Transverse colon (tissue), 4 donors: ENCODE measurements at regions not wholly inside any gene's neighbourhood (a gene's known extent, or its start where the extent isn't known, plus 50 kb on each side); places are given as distances from the start of the nearest gene placed in this dataset.

ENCODE experiments used
- DNase-seq: peaks from one replicate; pipeline ENCODE4 v3.0.0-alpha.2; 2019
- H3K27ac ChIP-seq, 4 donors: fragments of 200-600 bp; sonication (generic); 2 replicates each; pipeline ENCODE4 v1.5.1; 2016 to 2018; ENCODE audit warnings: inconsistent platforms in 4 of 4
- H3K27me3 ChIP-seq: fragments of 200-600 bp; sonication (generic); 2 replicates; pipeline ENCODE4 v1.5.1; 2017; ENCODE audit warnings: inconsistent platforms
- H3K36me3 ChIP-seq, 4 donors: fragments of 200-600 bp; sonication (generic); 2 replicates each; pipeline ENCODE4 v1.5.1; 2017 to 2019; ENCODE audit warnings: inconsistent platforms in 4 of 4
- H3K4me1 ChIP-seq, 4 donors: fragments of 200-600 bp; sonication (generic); 2 replicates each; pipeline ENCODE4 v1.5.1; 2017 to 2020; ENCODE audit warnings: inconsistent platforms in 4 of 4
- H3K4me3 ChIP-seq, 4 donors: fragments of 200-600 bp; sonication (generic); 1 replicate in 1 of 4; 2 replicates in 3 of 4; pipeline versions ENCODE4 v1.5.1 to v1.6.1; 2017 to 2019; ENCODE audit warnings: inconsistent platforms in 4 of 4
- H3K9me3 ChIP-seq, 2 donors: fragments of 200-600 bp; sonication (generic); 2 replicates each; pipeline ENCODE4 v1.5.1; 2017 to 2019; ENCODE audit warnings: inconsistent platforms in 2 of 2
- CTCF ChIP-seq, 5 experiments: fragments of 200-600 bp in 3 of 5; fragments of 450-650 bp in 2 of 5; sonication (generic) in 3 of 5; IDR thresholded peaks; 1 replicate in 2 of 5; 2 replicates in 3 of 5; pipeline ENCODE4 v1.5.1; 2016 to 2017; ENCODE audit warnings: antibody characterized with exemption in 5 of 5, inconsistent platforms in 3 of 5, mild to moderate bottlenecking in 2 of 5, moderate library complexity in 1 of 5
- EP300 ChIP-seq: sonication (generic); formaldehyde crosslinking; IDR thresholded peaks from one replicate; pipeline ENCODE4 v1.6.1; 2017; ENCODE audit warnings: antibody characterized with exemption, low read depth
- POLR2A ChIP-seq: fragments of 450-650 bp; IDR thresholded peaks from one replicate; pipeline ENCODE4 v1.6.1; 2016; ENCODE audit warnings: antibody characterized with exemption, mild to moderate bottlenecking, moderate library complexity
- POLR2AphosphoS5 ChIP-seq, 3 donors: sonication (generic); formaldehyde crosslinking; IDR thresholded peaks; one replicate each; pipeline ENCODE4 v1.6.1; 2016; ENCODE audit warnings: antibody characterized with exemption in 3 of 3
- WGBS, 2 donors: methylation state at CpG; one replicate each; pipeline ENCODE4 v1.1.5; 2018; ENCODE audit warnings: low coverage in 1 of 2; 5-methylcytosine and 5-hydroxymethylcytosine counted together
- in situ Hi-C, 4 donors: fragments of 200-750 bp; cut with MboI; loops; one replicate each; pipeline versions ENCODE4 v1.15.0 to v1.15.1; 2017; ENCODE audit warnings: low sequenced_read_pairs in 3 of 4, low pct_ligation_motif_present in 1 of 4, low pct_unique_long_range_greater_than_20kb in 1 of 4
- intact Hi-C: fragments of 100-400 bp; cut with DNase I; formaldehyde crosslinking; loops from one replicate; pipeline ENCODE4 v1.15.1; 2023; ENCODE audit warnings: low total_unique reads

- no peaks in the 10 kb centered on the region for H3K36me3 ChIP-seq
- 81% methylated on average over 6 of the region's 6 CpGs; no CpG with 5 or more reads in 1 of the 2 donors for WGBS, 2 donors
- no peak for DNase-seq
- H3K27me3 ChIP-seq = no peaks in the 10 kb centered on the region
- H3K4me1 ChIP-seq = no peaks in the 10 kb centered on the region
- H3K27ac ChIP-seq = no peak overlapping the region
- in situ Hi-C loops (no loop called here), intact Hi-C loops (no loop called here)
- TF ChIP-seq POLR2AphosphoS5 (IDR thresholded peaks at IDR 0.05) = no peak
- TF ChIP-seq POLR2A = no peak
- TF ChIP-seq EP300 = no peak
- TF ChIP-seq CTCF (IDR thresholded peaks at IDR 0.05) = no peak
- no peak overlapping the region for H3K4me3 ChIP-seq
- H3K9me3 ChIP-seq = peaks cover 0 to 10% of the 10 kb centered on the region in 2 donors
These were observed 141.7 kb downstream of the CCDC59 start for GRCh38 chr12:82216475-82216874.

GRCh38 chr12:82213761-82214160, 144.4 kb downstream of the CCDC59 start:
- no peak overlapping the region for H3K4me3 ChIP-seq
- TF ChIP-seq POLR2A = no peak
- no peak for TF ChIP-seq EP300
- no peak for TF ChIP-seq POLR2AphosphoS5 (IDR thresholded peaks at IDR 0.05)
- no peak for TF ChIP-seq CTCF (IDR thresholded peaks at IDR 0.05)
- no peaks in the 10 kb centered on the region for H3K36me3 ChIP-seq
- H3K4me1 ChIP-seq = no peaks in the 10 kb centered on the region
- intact Hi-C loops = no loop called here
- DNase-seq = no peak
- no peak overlapping the region for H3K27ac ChIP-seq
- 45 to 47% methylated on average over 2 of the region's 2 CpGs for WGBS, 2 donors
- H3K27me3 ChIP-seq = no peaks in the 10 kb centered on the region
- in situ Hi-C loops = no loop called here
- peaks cover 0 to 14% of the 10 kb centered on the region in 2 donors for H3K9me3 ChIP-seq

- H3K4me1 ChIP-seq = no peaks in the 10 kb centered on the region
- no peak overlapping the region for H3K4me3 ChIP-seq
- DNase-seq = no peak
- in situ Hi-C loops = no loop called here
- H3K27ac ChIP-seq = no peak overlapping the region
- H3K36me3 ChIP-seq = no peaks in the 10 kb centered on the region
- WGBS, 2 donors = 77 to 83% methylated on average over 1 of the region's 1 CpG
- no peaks in the 10 kb centered on the region for H3K27me3 ChIP-seq
- TF ChIP-seq EP300 (no peak), POLR2AphosphoS5 (IDR thresholded peaks at IDR 0.05) (no peak), CTCF (IDR thresholded peaks at IDR 0.05) (no peak), POLR2A (no peak)
- intact Hi-C loops = no loop called here
- peaks cover 0 to 14% of the 10 kb centered on the region in 2 donors for H3K9me3 ChIP-seq
These were observed 147.3 kb downstream of the CCDC59 start for GRCh38 chr12:82210882-82211281.

- Histone ChIP-seq H3K9me3 (peaks cover 0 to 14% of the 10 kb centered on the region in 2 donors), H3K4me3 (no peak overlapping the region)
- DNase-seq = no peak
These were observed 148.7 kb downstream of the CCDC59 start for GRCh38 chr12:82209533-82209932.

More at GRCh38 chr12:82209533-82209932, 148.7 kb downstream of the CCDC59 start:
- intact Hi-C loops = no loop called here
- H3K4me1 ChIP-seq = no peaks in the 10 kb centered on the region
- H3K36me3 ChIP-seq = no peaks in the 10 kb centered on the region
- TF ChIP-seq POLR2AphosphoS5 (IDR thresholded peaks at IDR 0.05) (no peak), EP300 (no peak), CTCF (IDR thresholded peaks at IDR 0.05) (no peak), POLR2A (no peak)
- WGBS, 2 donors = 91% methylated on average over 8 of the region's 9 CpGs; no CpG with 5 or more reads in 1 of the 2 donors
- H3K27me3 ChIP-seq = no peaks in the 10 kb centered on the region
- in situ Hi-C loops = no loop called here
- no peak overlapping the region for H3K27ac ChIP-seq
